NK-92 treated with Interleukin-12 subunit alpha and Interleukin-12 subunit beta, amount 100 ng/mL, for 24 hours (cell line): ENCODE measurements at regions not wholly inside any gene's neighbourhood (a gene's known extent, or its start where the extent isn't known, plus 50 kb on each side); places are given as distances from the start of the nearest gene placed in this dataset.
"Not testable (repeated sequence)": the region's sequence is repeated elsewhere in the genome, so short reads cannot be mapped to it uniquely, and the experiment has no call there.

Experiments
- DNase-seq: peaks from one replicate; lab custom pipeline; 2025; lab: John Stamatoyannopoulos, UW

DNA sequence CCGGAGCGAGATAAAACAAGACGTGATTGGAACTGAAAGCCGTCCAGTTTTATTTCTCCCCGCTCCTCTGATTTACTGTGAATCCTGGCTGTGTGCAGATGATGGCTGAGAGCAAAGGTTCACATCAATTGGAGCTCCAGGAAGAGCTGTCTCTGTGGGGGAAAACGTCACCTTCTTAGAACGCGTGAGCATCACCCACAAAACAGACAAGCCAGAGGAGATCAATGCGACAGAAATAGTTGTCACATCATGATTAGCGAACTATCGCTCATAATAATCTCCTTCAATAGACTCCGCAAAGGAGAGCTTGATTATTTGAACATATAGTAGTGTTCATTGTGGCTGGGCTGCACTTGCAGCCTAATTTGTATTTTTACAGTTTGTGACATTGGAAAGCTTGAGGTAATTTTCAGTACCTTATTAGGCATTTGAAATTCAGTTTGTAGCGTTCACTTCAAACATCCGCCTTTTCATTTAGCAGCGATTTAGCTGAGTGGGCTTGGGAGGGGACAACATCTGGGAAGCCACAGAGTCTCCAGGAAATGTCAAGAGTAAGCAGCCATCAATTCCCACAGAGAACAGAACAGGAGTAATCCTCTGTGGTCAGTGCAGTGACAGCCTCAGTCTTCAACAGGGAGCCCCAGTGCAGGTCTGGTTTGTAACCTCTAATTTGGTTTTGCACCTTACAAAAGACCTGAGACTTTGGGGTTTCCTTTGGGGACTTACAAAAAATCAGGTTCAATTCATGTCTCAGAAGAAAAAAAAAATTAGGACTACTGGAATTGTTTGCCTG is 276.8 kb upstream of the PFKP start:
- no peak for DNase-seq

- DNase-seq = no peak
Observed at GRCh38 chr10:2786251-2786650, 281.1 kb upstream of the PFKP start.

- no peak for DNase-seq
Observed at GRCh38 chr10:2784766-2785165, 282.6 kb upstream of the PFKP start.

DNA sequence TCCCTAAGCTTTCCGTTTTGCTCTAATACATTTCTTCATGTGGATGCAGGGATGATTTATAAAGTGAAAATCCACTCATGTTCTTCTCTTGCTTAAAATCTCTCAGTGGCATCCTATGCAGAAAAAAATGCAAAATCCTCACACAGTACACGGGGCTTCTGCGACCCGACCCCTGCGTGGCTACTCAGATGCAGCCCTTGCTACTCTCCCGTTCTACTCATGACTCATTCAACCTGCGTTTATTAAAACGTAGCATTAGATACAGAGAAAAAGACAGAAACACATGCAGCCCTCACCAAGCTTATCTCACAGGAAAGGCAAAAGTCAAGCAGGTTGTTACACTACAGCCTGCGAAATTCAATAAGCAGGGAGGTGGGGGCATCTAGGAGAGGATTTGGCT is 284.4 kb upstream of the PFKP start:
- no peak for DNase-seq

GRCh38 chr10:2782265-2782664 is 285.1 kb upstream of the PFKP start:
- no peak for DNase-seq

DNA sequence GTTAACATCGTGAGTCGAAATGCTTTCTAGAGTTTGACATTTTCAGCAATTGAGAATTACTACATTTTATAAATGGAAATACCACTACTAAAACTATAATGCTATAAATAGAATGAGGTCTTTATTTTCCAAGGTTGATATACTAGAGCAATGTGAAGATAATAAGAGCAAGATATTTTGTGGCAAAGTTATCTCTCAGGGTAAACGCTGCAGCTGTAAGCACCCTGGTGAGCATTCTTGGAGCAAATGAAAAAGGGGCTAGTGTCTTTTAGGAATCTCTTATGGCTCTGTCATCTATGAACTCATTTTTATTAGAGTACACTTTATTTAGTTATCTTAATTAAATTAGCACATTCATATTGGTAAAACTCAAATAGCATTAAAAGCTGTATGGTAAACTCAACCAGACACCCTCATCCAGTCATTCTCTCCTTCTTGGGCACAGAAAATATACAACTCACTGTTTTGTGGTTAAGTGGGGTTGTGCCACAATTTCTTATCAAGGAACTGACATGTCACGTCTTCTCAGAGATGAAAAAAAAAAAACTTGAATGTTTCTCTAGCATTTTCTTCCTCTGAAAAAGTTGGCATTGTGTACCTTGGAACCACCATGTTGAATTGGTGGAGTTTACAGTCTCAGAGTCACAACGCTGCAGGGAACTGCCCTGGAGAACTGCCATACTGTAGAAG is 289.5 kb upstream of the PFKP start:
- DNase-seq = no peak

- no peak for DNase-seq
Observed at GRCh38 chr10:2772816-2773631, 294.3 kb upstream of the PFKP start.

GRCh38 chr10:2772135-2772534 is 295.2 kb upstream of the PFKP start:
- no peak for DNase-seq

DNA sequence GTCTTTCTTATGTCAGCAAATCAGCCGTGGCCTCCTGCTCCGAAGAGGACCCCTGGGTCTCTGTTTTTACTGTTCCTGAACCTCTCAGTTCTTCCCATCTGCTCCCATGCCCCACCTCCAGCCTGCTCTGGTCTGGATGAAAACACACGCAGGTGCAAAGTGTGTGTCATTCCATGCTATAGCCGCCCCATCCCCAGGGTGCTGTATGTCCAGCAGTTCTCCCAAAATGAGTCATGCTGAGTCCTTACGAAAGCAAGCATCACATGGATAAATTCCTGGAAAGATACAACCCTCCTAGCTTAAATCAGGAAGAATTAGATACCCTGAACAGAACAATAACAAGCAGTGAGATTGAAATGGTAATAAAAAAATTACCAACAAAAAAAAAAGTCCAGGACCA is 300.1 kb upstream of the PFKP start:
- not testable (repeated sequence) for DNase-seq

- no peak for DNase-seq
Observed at GRCh38 chr10:2761971-2762370, 305.4 kb upstream of the PFKP start.

GRCh38 chr10:2761311-2761710 is 306.0 kb upstream of the PFKP start:
- DNase-seq = no peak

GRCh38 chr10:2760736-2761135 is 306.6 kb upstream of the PFKP start:
- no peak for DNase-seq

GRCh38 chr10:2759233-2759632 is 308.1 kb upstream of the PFKP start:
- no peak for DNase-seq

GRCh38 chr10:2754943-2755342 is 312.4 kb upstream of the PFKP start:
- DNase-seq = no peak

DNA sequence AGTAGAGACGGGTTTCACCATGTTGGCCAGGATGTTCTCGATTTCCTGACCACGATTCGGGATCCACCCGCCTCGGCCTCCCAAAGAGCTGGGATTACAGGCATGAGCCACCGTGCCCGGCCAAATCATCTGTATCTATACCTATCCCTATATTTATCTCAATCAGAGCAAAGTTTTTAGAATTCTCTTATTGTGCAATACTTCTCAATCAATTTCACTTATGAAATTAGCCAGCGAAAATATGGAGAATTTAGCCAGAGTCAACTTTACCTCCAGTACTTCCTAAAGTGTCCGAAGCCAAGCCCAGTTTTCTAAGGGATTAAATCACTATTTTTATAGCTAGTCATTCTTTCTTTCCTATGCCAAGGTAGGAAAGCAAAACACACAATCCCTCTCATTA is 319.1 kb upstream of the PFKP start:
- DNase-seq = no peak

- no peak for DNase-seq
Observed at GRCh38 chr10:2746638-2747037, 320.7 kb upstream of the PFKP start.

- no peak for DNase-seq
Observed at GRCh38 chr10:2745666-2746065, 321.7 kb upstream of the PFKP start.

DNA sequence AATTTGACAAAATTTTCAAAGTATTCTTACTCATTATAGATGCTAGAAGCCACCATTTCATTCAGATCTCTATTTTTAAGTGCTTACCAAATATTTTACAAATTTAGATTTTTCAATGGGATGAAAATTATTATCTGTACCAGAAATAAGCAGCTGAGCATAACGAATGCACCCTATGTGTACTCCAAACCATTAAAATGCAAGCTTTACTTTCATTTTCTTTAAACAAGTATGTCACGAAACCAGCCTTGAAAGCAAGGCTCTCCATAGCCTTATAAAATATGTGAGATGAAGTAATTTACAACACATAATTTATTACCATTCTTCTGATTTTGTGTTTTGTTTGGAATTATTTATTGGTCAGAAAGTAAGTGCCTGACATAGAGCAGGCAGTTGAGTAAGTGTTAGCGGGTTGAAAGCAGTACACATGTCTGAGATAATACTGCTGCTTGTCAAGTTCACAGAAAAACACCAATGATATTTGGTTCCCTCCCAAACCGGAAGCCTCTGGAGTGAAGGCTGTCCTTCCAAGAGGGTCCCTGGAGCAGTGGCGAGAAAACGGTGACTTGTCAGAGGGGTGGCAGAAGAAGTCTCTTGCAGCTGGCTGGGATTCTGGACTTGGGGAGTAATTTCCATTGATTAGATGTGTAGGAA is 322.7 kb upstream of the PFKP start:
- DNase-seq = no peak

GRCh38 chr10:2734603-2735002 is 332.7 kb upstream of the PFKP start:
- no peak for DNase-seq

- DNase-seq = no peak
Observed at GRCh38 chr10:2733278-2733963, 333.9 kb upstream of the PFKP start.

GRCh38 chr10:2731940-2732339 is 335.4 kb upstream of the PFKP start:
- DNase-seq = no peak

- DNase-seq = no peak
Observed at GRCh38 chr10:2729197-2729596, 338.2 kb upstream of the PFKP start.
